Dermis blood vessel endothelial cell (primary cell): ENCODE measurements at regions not wholly inside any gene's neighbourhood (a gene's known extent, or its start where the extent isn't known, plus 50 kb on each side); places are given as distances from the start of the nearest gene placed in this dataset.
"Not testable (repeated sequence)": the region's sequence is repeated elsewhere in the genome, so short reads cannot be mapped to it uniquely, and the experiment has no call there.

Experiments used
- DNase-seq: peaks from one replicate; pipeline ENCODE4 v3.0.0; 2010

GRCh38 chr7:119900996-119901672 lies 371.8 kb upstream of the KCND2 start:
- DNase-seq: no peak

GRCh38 chr7:119903085-119903484 lies 369.9 kb upstream of the KCND2 start:
- no peak for DNase-seq

GRCh38 chr7:119905495-119905894 lies 367.5 kb upstream of the KCND2 start:
- DNase-seq: no peak

- no peak for DNase-seq
These were observed 364.0 kb upstream of the KCND2 start for GRCh38 chr7:119908948-119909347.

- DNase-seq: not testable (repeated sequence)
These were observed 358.9 kb upstream of the KCND2 start for GRCh38 chr7:119914119-119914518.

GRCh38 chr7:119916501-119916900 lies 356.5 kb upstream of the KCND2 start:
- no peak for DNase-seq

GRCh38 chr7:119918185-119918584 lies 354.8 kb upstream of the KCND2 start:
- no peak for DNase-seq

GRCh38 chr7:119919986-119920385 lies 353.0 kb upstream of the KCND2 start:
- DNase-seq: no peak

- no peak for DNase-seq
These were observed 347.2 kb upstream of the KCND2 start for GRCh38 chr7:119925581-119926289.

GRCh38 chr7:119929891-119930290 lies 343.1 kb upstream of the KCND2 start:
- DNase-seq: no peak

- no peak for DNase-seq
These were observed 341.6 kb upstream of the KCND2 start for GRCh38 chr7:119931230-119931824.

GRCh38 chr7:119935418-119936025 lies 337.5 kb upstream of the KCND2 start:
- peak; percentile 41 for DNase-seq

- DNase-seq: no peak
These were observed 336.1 kb upstream of the KCND2 start for GRCh38 chr7:119936836-119937235.

- DNase-seq: no peak
These were observed 335.2 kb upstream of the KCND2 start for GRCh38 chr7:119937745-119938144.

GRCh38 chr7:119943942-119944600 lies 328.9 kb upstream of the KCND2 start:
- DNase-seq: no peak

GRCh38 chr7:119944601-119944972 lies 328.4 kb upstream of the KCND2 start:
- no peak for DNase-seq

- DNase-seq: no peak
These were observed 327.2 kb upstream of the KCND2 start for GRCh38 chr7:119945822-119946221.

GRCh38 chr7:119949053-119949452 lies 323.9 kb upstream of the KCND2 start:
- no peak for DNase-seq

- not testable (repeated sequence) for DNase-seq
These were observed 322.5 kb upstream of the KCND2 start for GRCh38 chr7:119950390-119951041.

GRCh38 chr7:119951614-119952013 lies 321.4 kb upstream of the KCND2 start:
- DNase-seq: not testable (repeated sequence)

GRCh38 chr7:119957335-119957734 lies 315.6 kb upstream of the KCND2 start:
- no peak for DNase-seq

- no peak for DNase-seq
These were observed 313.2 kb upstream of the KCND2 start for GRCh38 chr7:119959811-119960210.

- DNase-seq: no peak
These were observed 309.3 kb upstream of the KCND2 start for GRCh38 chr7:119963654-119964053.
